Erythroblast (primary cell): ENCODE measurements at regions not wholly inside any gene's neighbourhood (a gene's known extent, or its start where the extent isn't known, plus 50 kb on each side); places are given as distances from the start of the nearest gene placed in this dataset.
A peak's percentile ranks its signal among the peaks of the same experiment; 100 is the strongest.

Experiments
- DNase-seq, 2 experiments: peaks; one replicate each; lab custom pipeline; 2025; lab: John Stamatoyannopoulos, UW
- GATA1 ChIP-seq: IDR thresholded peaks from 2 replicates; pipeline ENCODE4 v1.6.1; 2011; ENCODE audit warnings: low read depth, mild to moderate bottlenecking, control low read depth, low read length, moderate library complexity
- POLR2A ChIP-seq: IDR thresholded peaks from 2 replicates; pipeline ENCODE4 v1.6.1; 2011; ENCODE audit warnings: mild to moderate bottlenecking, low read length

- no peak for TF ChIP-seq POLR2A
- TF ChIP-seq GATA1, result no peak
- no peak for DNase-seq
Measured at GRCh38 chr22:27614650-27615007, 186.9 kb downstream of the MN1 start.

- DNase-seq, result no peak
Measured at GRCh38 chr22:27615408-27615807, 186.1 kb downstream of the MN1 start.

GRCh38 chr22:27616033-27616432 lies 185.5 kb downstream of the MN1 start:
- DNase-seq, result no peak
- TF ChIP-seq GATA1 (no peak), POLR2A (no peak)

More at GRCh38 chr22:27615408-27615807, 186.1 kb downstream of the MN1 start:
- TF ChIP-seq GATA1, result no peak
- TF ChIP-seq POLR2A, result no peak

- TF ChIP-seq GATA1 (no peak), POLR2A (no peak)
- DNase-seq, result no peak
Measured at GRCh38 chr22:27617214-27617881, 184.2 kb downstream of the MN1 start.

GRCh38 chr22:27620367-27621154 lies 181.0 kb downstream of the MN1 start:
- no peak for DNase-seq
- TF ChIP-seq GATA1 (no peak), POLR2A (no peak)

- DNase-seq, result no peak
- TF ChIP-seq POLR2A, result no peak
- TF ChIP-seq GATA1, result no peak
Measured at GRCh38 chr22:27621486-27622070, 180.0 kb downstream of the MN1 start.

- TF ChIP-seq GATA1 (no peak), POLR2A (no peak)
- no peak for DNase-seq
Measured at GRCh38 chr22:27624042-27624441, 177.5 kb downstream of the MN1 start.

- TF ChIP-seq GATA1 (no peak), POLR2A (no peak)
- DNase-seq, result no peak
Measured at GRCh38 chr22:27624705-27625104, 176.9 kb downstream of the MN1 start.

- TF ChIP-seq GATA1, result no peak
Measured at GRCh38 chr22:27625769-27626674, 175.5 kb downstream of the MN1 start.

GRCh38 chr22:27626675-27627443 lies 174.7 kb downstream of the MN1 start:
- no peak for DNase-seq
- TF ChIP-seq POLR2A, result no peak
- TF ChIP-seq GATA1, result no peak

More at GRCh38 chr22:27625769-27626674, 175.5 kb downstream of the MN1 start:
- no peak for DNase-seq

GRCh38 chr22:27627444-27627833 lies 174.1 kb downstream of the MN1 start:
- no peak for TF ChIP-seq POLR2A
- TF ChIP-seq GATA1, result no peak
- peak in 1 of 2 experiments; percentile 16 for DNase-seq

GRCh38 chr22:27627901-27628300 lies 173.7 kb downstream of the MN1 start:
- no peak for DNase-seq
- TF ChIP-seq POLR2A (no peak), GATA1 (no peak)

- DNase-seq, result no peak
- TF ChIP-seq POLR2A (no peak), GATA1 (no peak)
Measured at GRCh38 chr22:27628341-27628740, 173.2 kb downstream of the MN1 start.
